ENCODE measurements at regions not wholly inside any gene's neighbourhood (a gene's known extent, or its start where the extent isn't known, plus 50 kb on each side); places are given as distances from the start of the nearest gene placed in this dataset.
A peak's percentile ranks its signal among the peaks of the same experiment; 100 is the strongest.

DNA sequence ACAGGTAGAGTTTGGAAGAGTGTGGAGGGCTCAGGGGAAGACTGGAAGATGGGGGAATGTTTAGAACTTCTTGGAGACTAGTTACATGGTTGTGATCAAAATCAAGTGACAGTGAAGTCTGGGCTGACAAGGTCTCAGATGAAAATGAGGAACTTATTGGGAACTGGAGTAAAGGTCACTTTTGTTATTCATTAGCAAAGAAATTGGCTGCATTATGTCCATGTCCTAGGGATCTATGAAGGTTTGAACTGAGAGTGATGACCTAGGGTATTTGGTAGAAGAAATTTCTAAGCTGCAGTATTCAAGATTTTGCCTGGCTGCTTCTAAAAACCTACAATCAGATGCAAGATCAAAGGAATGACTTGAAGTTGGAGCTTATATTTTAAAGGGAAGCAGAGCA is 747.1 kb downstream of the KCNJ2 start:
- H3K4me3 ChIP-seq (ENCODE audit: low read depth, low read length): no peak overlapping the region
- DNase-seq (ENCODE audit: low read depth): no peak
- TF ChIP-seq CTCF (conservative IDR thresholded peaks at IDR 0.05; ENCODE audit: low read depth, low read length): no peak

DNA sequence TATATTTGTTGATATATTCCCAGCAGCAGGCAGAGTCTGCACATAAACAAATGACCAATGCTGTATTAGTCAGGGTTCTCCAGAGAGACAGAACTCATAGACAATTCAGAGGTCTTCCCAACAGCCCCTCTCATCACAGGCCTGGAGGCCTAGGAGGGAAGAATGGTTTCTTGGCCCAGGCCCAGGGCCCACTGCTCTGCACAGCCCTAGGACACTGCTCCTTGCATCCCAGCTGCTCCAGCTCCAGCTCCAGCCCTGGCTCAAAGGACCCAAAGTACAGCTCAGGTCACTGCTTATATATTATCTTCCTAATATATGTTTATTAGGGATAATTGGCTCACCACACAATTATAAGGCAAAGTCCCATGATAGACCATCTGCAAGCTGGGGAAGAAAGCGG is 749.9 kb downstream of the KCNJ2 start:
- H3K4me3 ChIP-seq (ENCODE audit: low read depth, low read length): no peak overlapping the region
- TF ChIP-seq CTCF (conservative IDR thresholded peaks at IDR 0.05; ENCODE audit: low read depth, low read length): no peak
- DNase-seq (ENCODE audit: low read depth): no peak

GRCh38 chr17:70920416-70920815 is 751.1 kb downstream of the KCNJ2 start:
- no peak for TF ChIP-seq CTCF (conservative IDR thresholded peaks at IDR 0.05; ENCODE audit: low read depth, low read length)
- H3K4me3 ChIP-seq (ENCODE audit: low read depth, low read length): no peak overlapping the region

GRCh38 chr17:70922268-70922667 is 752.9 kb downstream of the KCNJ2 start:
- TF ChIP-seq CTCF (conservative IDR thresholded peaks at IDR 0.05; ENCODE audit: low read depth, low read length): no peak
- no peak for DNase-seq (ENCODE audit: low read depth)
- H3K4me3 ChIP-seq (ENCODE audit: low read depth, low read length): no peak overlapping the region

More at GRCh38 chr17:70920416-70920815, 751.1 kb downstream of the KCNJ2 start:
- DNase-seq (ENCODE audit: low read depth): no peak

GRCh38 chr17:70924776-70925175 is 755.4 kb downstream of the KCNJ2 start:
- TF ChIP-seq CTCF (conservative IDR thresholded peaks at IDR 0.05; ENCODE audit: low read depth, low read length): no peak
- no peak overlapping the region for H3K4me3 ChIP-seq (ENCODE audit: low read depth, low read length)
- no peak for DNase-seq (ENCODE audit: low read depth)

DNA sequence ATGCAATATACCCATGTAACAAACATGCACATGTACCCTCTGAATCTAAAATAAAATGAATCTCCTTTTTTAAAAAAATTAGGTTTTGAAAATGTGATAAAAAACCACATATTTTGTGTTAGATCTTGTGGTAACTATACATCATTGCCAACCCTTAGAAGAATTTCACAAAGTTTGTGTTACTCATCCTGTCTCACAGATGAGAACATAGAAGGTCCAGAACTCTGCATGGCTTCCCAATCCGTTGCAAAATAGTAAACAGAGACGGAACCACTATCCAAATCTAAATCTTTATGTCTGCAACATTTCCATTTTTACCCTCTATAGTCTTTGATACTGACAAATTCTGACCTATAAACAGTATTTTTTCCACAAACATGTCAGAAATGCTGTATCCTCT is 759.9 kb downstream of the KCNJ2 start:
- H3K4me3 ChIP-seq (ENCODE audit: low read depth, low read length): no peak overlapping the region
- DNase-seq (ENCODE audit: low read depth): peak; percentile 56
- no peak for TF ChIP-seq CTCF (conservative IDR thresholded peaks at IDR 0.05; ENCODE audit: low read depth, low read length)

- H3K4me3 ChIP-seq (ENCODE audit: low read depth, low read length): no peak overlapping the region
- DNase-seq (ENCODE audit: low read depth): no peak
- no peak for TF ChIP-seq CTCF (conservative IDR thresholded peaks at IDR 0.05; ENCODE audit: low read depth, low read length)
Measured at GRCh38 chr17:70934231-70934630, 764.9 kb downstream of the KCNJ2 start.
